GM12878 (cell line): ENCODE measurements at regions not wholly inside any gene's neighbourhood (a gene's known extent, or its start where the extent isn't known, plus 50 kb on each side); places are given as distances from the start of the nearest gene placed in this dataset.

Experiments used
- ATAC-seq: fragments of 200-7000 bp; cut with Tn5 transposase; 3 replicates; pipeline ENCODE4 v1.9.1; 2020; ENCODE audit warnings: mild to moderate bottlenecking, moderate library complexity
- BruUV-seq: library from RNA; stranded (reverse); fragments of 400-500 nt; replicated peaks from 2 replicates; lab custom pipeline; 2021; lab: Mats Ljungman, UMichigan
- CTCF ChIA-PET: fragments of 300-600 bp; sonication (Branson Sonifier 250); formaldehyde crosslinking; extraction: SDS; loops from one replicate; lab custom pipeline; 2021; ENCODE audit warnings: inconsistent platforms; lab: Yijun Ruan, JAX
- POLR2A ChIA-PET: fragments of 350-600 bp; formaldehyde crosslinking; extraction: SDS; loops from one replicate; lab custom pipeline; 2021; ENCODE audit warnings: inconsistent platforms; lab: Charles Lee
- RAD21 ChIA-PET: fragments of 300-600 bp; sonication (Branson Sonifier 250); formaldehyde crosslinking; loops from one replicate; lab custom pipeline; 2023; ENCODE audit warnings: antibody characterized with exemption; ENCODE audit not compliant: unreplicated experiment; lab: Charles Lee
- SMC1A ChIA-PET: fragments of 300-600 bp; sonication (Branson Sonifier 250); formaldehyde crosslinking; loops from one replicate; lab custom pipeline; 2023; ENCODE audit not compliant: unreplicated experiment, uncharacterized antibody; lab: Charles Lee
- DNase-seq: peaks from one replicate; pipeline ENCODE4 v3.0.0-alpha.2; 2011; ENCODE audit warnings: low read depth, low spot score
- FAIRE-seq: peaks from 3 replicates; lab custom pipeline; 2011; peaks lifted over from hg19 to GRCh38; lab: Jason Lieb, UNC
- H2AFZ ChIP-seq: 2 replicates; pipeline ENCODE4 v1.6.0; 2011; ENCODE audit warnings: low read depth, low read length, control low read depth; ENCODE audit not compliant: control insufficient read depth
- H3K27ac ChIP-seq: 2 replicates; pipeline ENCODE4 v1.5.1; 2011; ENCODE audit warnings: control low read depth; ENCODE audit not compliant: control insufficient read depth, insufficient read depth
- H3K27me3 ChIP-seq, 2 experiments: replicated peaks in 1 of 2; 2 replicates each; pipeline versions ENCODE4 v1.6.0 to v1.6.1; 2011; ENCODE audit warnings: low read length in 1 of 2; ENCODE audit not compliant: control insufficient read depth in 2 of 2, insufficient read depth in 2 of 2
- H3K36me3 ChIP-seq, 2 experiments: 2 replicates each; pipeline ENCODE4 v1.5.1; 2011; ENCODE audit warnings: low read length in 1 of 2; ENCODE audit not compliant: control insufficient read depth in 2 of 2, insufficient read depth in 2 of 2
- H3K4me1 ChIP-seq: 2 replicates; pipeline ENCODE4 v1.6.1; 2011; ENCODE audit warnings: mild to moderate bottlenecking, low read length, moderate library complexity, mixed read lengths; ENCODE audit not compliant: control insufficient read depth, insufficient read depth
- H3K4me2 ChIP-seq: 2 replicates; pipeline ENCODE4 v1.6.0; 2011; ENCODE audit warnings: control low read depth; ENCODE audit not compliant: control insufficient read depth, insufficient read depth
- H3K4me3 ChIP-seq: fragments of 200-600 bp; sonication (generic); 2 replicates; pipeline ENCODE4 v1.5.1; 2016
- H3K79me2 ChIP-seq: 2 replicates; pipeline ENCODE4 v1.6.0; 2011; ENCODE audit warnings: low read length; ENCODE audit not compliant: control insufficient read depth, insufficient read depth
- H3K9ac ChIP-seq: 2 replicates; pipeline ENCODE4 v1.8.0; 2011; ENCODE audit warnings: low read length, control low read depth, mixed read lengths; ENCODE audit not compliant: control insufficient read depth, insufficient read depth
- H3K9me3 ChIP-seq: replicated peaks from 3 replicates; pipeline ENCODE4 v1.5.1; 2011; ENCODE audit warnings: mild to moderate bottlenecking, low read length; ENCODE audit not compliant: control insufficient read depth, insufficient read depth
- H4K20me1 ChIP-seq: 2 replicates; pipeline ENCODE4 v1.6.0; 2011; ENCODE audit not compliant: control insufficient read depth, insufficient read depth
- BRCA1 ChIP-seq: IDR thresholded peaks from 2 replicates; pipeline ENCODE4 v1.6.1; 2011; ENCODE audit warnings: low read depth, low read length, improper control_type of control experiment
- CBFB ChIP-seq: IDR thresholded peaks from 2 replicates; pipeline ENCODE4 v1.6.1; 2016; ENCODE audit warnings: antibody characterized with exemption, low read depth
- NFIC ChIP-seq: IDR thresholded peaks from 2 replicates; pipeline ENCODE4 v1.6.1; 2012; ENCODE audit warnings: low read depth, mild to moderate bottlenecking, inconsistent platforms, low read length, moderate library complexity
- PAX8 ChIP-seq: fragments of 450-650 bp; IDR thresholded peaks from 2 replicates; pipeline ENCODE4 v1.6.1; 2017; ENCODE audit warnings: mild to moderate bottlenecking, moderate library complexity
- POLR2A ChIP-seq: IDR thresholded peaks from 2 replicates; pipeline ENCODE4 v1.6.1; 2011; ENCODE audit warnings: low read depth, mild to moderate bottlenecking, low read length
- RBBP5 ChIP-seq: fragments of 200-600 bp; sonication (generic); conservative IDR thresholded peaks from 2 replicates; pipeline ENCODE4 v1.6.1; 2016
- SREBF2 ChIP-seq: IDR thresholded peaks from 2 replicates; pipeline ENCODE4 v1.6.1; 2012; ENCODE audit warnings: mild to moderate bottlenecking, low read length
- STAT1 ChIP-seq: fragments of 450-650 bp; conservative IDR thresholded peaks from 2 replicates; pipeline ENCODE4 v1.6.1; 2014; ENCODE audit warnings: antibody characterized with exemption, mild to moderate bottlenecking
- TCF12 ChIP-seq: IDR thresholded peaks from 2 replicates; pipeline ENCODE4 v1.6.1; 2011; ENCODE audit warnings: low read depth, mild to moderate bottlenecking, low read length
- TCF7 ChIP-seq: IDR thresholded peaks from 2 replicates; pipeline ENCODE4 v1.6.1; 2014; ENCODE audit warnings: antibody characterized with exemption, borderline replicate concordance
- ZBED1 ChIP-seq: IDR thresholded peaks from 2 replicates; pipeline ENCODE4 v1.6.1; 2016; ENCODE audit warnings: borderline replicate concordance
- WGBS: methylation state at CpG from one replicate; pipeline ENCODE4 v1.1.6; 2016; ENCODE audit warnings: low lambda C conversion rate; ENCODE audit not compliant: insufficient replicate concordance, insufficient coverage; ENCODE audit errors: missing lambda C conversion rate; 5-methylcytosine and 5-hydroxymethylcytosine counted together
- in situ Hi-C: fragments of 300-500 bp; cut with MboI; formaldehyde crosslinking; loops from 9 replicates; pipeline ENCODE4 v1.14.3; 2018; ENCODE audit warnings: mixed read lengths
- intact Hi-C: fragments of 100-400 bp; cut with micrococcal nuclease; formaldehyde crosslinking; loops from one replicate; pipeline ENCODE4 v1.14.2; 2022; ENCODE audit not compliant: unreplicated experiment
- TF ChIP-seq, protein P1 (sequence below): IDR thresholded peaks from 2 replicates; pipeline ENCODE4 v1.6.1; 2011; ENCODE audit warnings: borderline replicate concordance, low read depth, mild to moderate bottlenecking, moderate library complexity, low read length; ENCODE audit not compliant: insufficient read depth, poor library complexity, severe bottlenecking
- TF ChIP-seq, protein P2 (sequence below), 3 experiments: IDR thresholded peaks in 2 of 3; conservative IDR thresholded peaks in 1 of 3; 2 replicates each; pipeline ENCODE4 v1.5.1; 2011; ENCODE audit warnings: low read depth in 3 of 3, low read length in 3 of 3, mild to moderate bottlenecking in 3 of 3, control low read depth in 2 of 3, moderate library complexity in 2 of 3, inconsistent platforms in 1 of 3, mixed read lengths in 1 of 3; ENCODE audit not compliant: control insufficient read depth in 2 of 3, insufficient read depth in 1 of 3; ENCODE audit errors: extremely low read depth in 1 of 3
- TF ChIP-seq, protein P3 (sequence below): IDR thresholded peaks from 2 replicates; pipeline ENCODE4 v1.6.1; 2011; ENCODE audit warnings: borderline replicate concordance, low read depth, mild to moderate bottlenecking, moderate library complexity, mixed read lengths, low read length; ENCODE audit not compliant: insufficient read depth; ENCODE audit errors: extremely low read length

DNA sequence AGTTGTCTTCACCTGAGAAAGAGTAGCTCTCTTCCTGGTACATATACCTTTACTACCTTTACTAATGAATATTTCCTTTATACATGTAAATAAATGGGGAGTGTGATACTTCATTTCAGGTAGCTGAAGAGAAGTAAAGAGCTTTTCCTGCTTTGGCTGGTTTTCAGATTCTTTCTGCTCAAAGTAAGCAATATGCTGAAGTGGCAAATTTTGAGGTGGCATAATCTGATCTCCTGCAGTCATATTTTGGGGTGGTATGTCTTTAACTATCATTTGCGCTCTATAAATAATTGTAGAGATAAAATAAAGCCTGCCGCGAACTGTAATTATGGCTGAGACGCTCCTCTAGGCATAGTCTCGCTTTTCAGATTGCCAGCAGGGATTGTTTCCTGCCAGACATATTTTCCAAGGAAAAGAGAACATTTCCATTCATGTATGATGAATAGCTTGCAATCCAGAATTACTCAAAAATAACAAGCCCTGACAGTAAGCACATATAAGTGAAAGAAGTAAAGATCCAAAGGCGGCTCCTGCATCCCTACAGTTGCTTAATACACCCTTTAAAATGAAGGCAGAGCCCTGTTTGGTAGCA is 200.7 kb downstream of the C12orf50 start (continued):
- TF ChIP-seq, protein P1, sequence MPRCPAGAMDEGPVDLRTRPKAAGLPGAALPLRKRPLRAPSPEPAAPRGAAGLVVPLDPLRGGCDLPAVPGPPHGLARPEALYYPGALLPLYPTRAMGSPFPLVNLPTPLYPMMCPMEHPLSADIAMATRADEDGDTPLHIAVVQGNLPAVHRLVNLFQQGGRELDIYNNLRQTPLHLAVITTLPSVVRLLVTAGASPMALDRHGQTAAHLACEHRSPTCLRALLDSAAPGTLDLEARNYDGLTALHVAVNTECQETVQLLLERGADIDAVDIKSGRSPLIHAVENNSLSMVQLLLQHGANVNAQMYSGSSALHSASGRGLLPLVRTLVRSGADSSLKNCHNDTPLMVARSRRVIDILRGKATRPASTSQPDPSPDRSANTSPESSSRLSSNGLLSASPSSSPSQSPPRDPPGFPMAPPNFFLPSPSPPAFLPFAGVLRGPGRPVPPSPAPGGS: no peak
- TF ChIP-seq, protein P2, sequence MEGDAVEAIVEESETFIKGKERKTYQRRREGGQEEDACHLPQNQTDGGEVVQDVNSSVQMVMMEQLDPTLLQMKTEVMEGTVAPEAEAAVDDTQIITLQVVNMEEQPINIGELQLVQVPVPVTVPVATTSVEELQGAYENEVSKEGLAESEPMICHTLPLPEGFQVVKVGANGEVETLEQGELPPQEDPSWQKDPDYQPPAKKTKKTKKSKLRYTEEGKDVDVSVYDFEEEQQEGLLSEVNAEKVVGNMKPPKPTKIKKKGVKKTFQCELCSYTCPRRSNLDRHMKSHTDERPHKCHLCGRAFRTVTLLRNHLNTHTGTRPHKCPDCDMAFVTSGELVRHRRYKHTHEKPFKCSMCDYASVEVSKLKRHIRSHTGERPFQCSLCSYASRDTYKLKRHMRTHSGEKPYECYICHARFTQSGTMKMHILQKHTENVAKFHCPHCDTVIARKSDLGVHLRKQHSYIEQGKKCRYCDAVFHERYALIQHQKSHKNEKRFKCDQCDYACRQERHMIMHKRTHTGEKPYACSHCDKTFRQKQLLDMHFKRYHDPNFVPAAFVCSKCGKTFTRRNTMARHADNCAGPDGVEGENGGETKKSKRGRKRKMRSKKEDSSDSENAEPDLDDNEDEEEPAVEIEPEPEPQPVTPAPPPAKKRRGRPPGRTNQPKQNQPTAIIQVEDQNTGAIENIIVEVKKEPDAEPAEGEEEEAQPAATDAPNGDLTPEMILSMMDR (IDR thresholded peaks at IDR 0.05 in 2 of 3, conservative IDR thresholded peaks at IDR 0.05 in 1 of 3; ENCODE audit: control insufficient read depth in 2 of 3, extremely low read depth in 1 of 3, insufficient read depth in 1 of 3, low read depth in 3 of 3, low read length in 3 of 3): no peak
- TF ChIP-seq RBBP5: no peak
- TF ChIP-seq CBFB: no peak
- TF ChIP-seq, all 136 proteins: peak for 0

DNA sequence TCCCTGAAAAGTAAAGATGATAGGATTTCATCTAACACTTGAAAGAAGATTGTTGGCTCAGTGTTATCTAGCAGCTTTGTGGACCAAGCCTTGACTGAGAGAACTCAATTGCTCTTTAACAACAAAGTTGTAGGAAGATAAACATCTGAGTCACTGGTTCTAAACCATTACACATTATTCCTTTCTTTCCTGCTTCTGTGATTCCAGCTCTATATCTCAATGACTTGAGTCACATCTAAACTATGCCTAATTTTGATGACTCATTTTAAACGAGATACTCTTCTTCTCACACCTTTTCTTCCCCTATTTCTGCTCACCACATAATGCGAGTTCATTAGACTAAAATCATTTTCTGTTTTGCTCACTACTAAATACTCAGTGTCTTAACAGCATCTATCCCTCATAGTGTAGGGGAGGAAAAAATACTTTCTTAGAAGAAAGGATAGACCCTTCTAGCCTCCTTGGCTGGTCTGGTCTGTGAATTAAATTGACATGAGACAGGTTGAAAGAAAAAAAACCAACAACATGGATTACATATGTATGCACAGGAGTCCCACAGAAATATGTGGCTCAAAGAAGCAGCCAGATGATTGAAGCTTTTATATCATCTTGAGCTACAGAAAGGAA is 201.4 kb downstream of the C12orf50 start:
- no peaks in the 10 kb centered on the region for H3K27me3 ChIP-seq
- intact Hi-C loops (no loop called here), in situ Hi-C loops (no loop called here)
- no peak for TF ChIP-seq PAX8
- no peak for TF ChIP-seq BRCA1
- TF ChIP-seq ZBED1: no peak
- TF ChIP-seq SREBF2: no peak
- no peak for TF ChIP-seq POLR2A
- TF ChIP-seq, protein P3, sequence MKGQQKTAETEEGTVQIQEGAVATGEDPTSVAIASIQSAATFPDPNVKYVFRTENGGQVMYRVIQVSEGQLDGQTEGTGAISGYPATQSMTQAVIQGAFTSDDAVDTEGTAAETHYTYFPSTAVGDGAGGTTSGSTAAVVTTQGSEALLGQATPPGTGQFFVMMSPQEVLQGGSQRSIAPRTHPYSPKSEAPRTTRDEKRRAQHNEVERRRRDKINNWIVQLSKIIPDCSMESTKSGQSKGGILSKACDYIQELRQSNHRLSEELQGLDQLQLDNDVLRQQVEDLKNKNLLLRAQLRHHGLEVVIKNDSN: no peak
- TF ChIP-seq TCF12: no peak
- no peak for TF ChIP-seq TCF7
- no peak for TF ChIP-seq STAT1
- TF ChIP-seq NFIC: no peak
- BruUV-seq: no TSS peak
- no peak overlapping the region for H3K4me3 ChIP-seq
- no peaks in the 10 kb centered on the region for H3K79me2 ChIP-seq
- ChIA-PET SMC1A (interaction anchor here (0.7 kb wide), 1 partner anchor 9 kb away, joined by 3 read pairs; no protein-coding TSS in a partner anchor), RAD21 (no interaction called here), POLR2A (interaction anchor here (0.5 kb wide), 1 partner anchor 10 kb away, joined by 6 read pairs; no protein-coding TSS in a partner anchor), CTCF (no interaction called here)
- no peak overlapping the region for H3K4me2 ChIP-seq
- H3K27ac ChIP-seq: no peak overlapping the region
- no peak overlapping the region for H3K9ac ChIP-seq
- H3K9me3 ChIP-seq: no peaks in the 10 kb centered on the region
- H3K4me1 ChIP-seq: no peaks in the 10 kb centered on the region
- DNase-seq (no peak), FAIRE-seq (no peak), ATAC-seq (no peak)
- H4K20me1 ChIP-seq: no peaks in the 10 kb centered on the region
- H3K36me3 ChIP-seq: no peaks in the 10 kb centered on the region
- 3% methylated on average over 2 of the region's 2 CpGs for WGBS
- H2AFZ ChIP-seq: no peak overlapping the region
